ELR (cell line): ENCODE measurements at regions not wholly inside any gene's neighbourhood (a gene's known extent, or its start where the extent isn't known, plus 50 kb on each side); places are given as distances from the start of the nearest gene placed in this dataset.

ENCODE experiments used
- DNase-seq: peaks from one replicate; pipeline ENCODE4 v3.0.0-alpha.2; 2015; ENCODE audit warnings: low read depth

DNA sequence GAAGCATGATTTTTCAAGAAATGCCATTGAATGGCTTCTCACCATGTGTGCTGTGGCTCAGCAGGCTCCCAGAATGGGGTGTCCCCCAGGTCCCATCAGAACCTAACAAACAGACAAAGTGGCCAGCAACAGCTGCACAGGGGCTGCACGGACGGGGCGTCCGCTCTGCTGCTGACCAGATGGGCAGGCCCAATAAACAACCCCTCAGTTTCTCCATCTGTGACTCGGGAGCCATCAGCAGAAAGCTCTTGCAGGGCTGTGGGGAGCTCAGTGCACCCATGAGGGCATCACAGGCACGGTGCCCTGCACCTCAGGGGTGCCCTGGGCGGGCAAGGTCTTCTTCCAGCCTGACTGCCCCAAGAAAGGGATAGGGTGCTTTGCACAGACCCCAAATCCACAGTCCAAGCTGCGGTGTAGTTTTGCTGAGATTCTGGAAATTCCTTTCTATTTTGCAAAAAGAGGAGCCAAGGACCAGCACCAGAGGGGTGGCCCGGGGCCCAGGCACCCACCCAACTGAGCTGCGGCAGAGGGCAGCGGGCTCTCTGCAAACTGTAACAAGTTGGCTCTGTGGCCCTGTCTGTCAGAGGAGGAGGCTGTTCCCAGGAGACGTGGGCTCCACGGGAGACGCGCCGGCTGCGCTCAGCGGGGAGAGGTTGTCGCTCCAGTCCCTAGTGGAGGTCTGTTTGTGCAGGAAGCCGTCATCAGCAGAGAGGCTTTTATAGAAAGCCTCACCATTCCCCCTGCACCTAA lies 138.7 kb upstream of the PPP1R26 start:
- DNase-seq: no peak

DNA sequence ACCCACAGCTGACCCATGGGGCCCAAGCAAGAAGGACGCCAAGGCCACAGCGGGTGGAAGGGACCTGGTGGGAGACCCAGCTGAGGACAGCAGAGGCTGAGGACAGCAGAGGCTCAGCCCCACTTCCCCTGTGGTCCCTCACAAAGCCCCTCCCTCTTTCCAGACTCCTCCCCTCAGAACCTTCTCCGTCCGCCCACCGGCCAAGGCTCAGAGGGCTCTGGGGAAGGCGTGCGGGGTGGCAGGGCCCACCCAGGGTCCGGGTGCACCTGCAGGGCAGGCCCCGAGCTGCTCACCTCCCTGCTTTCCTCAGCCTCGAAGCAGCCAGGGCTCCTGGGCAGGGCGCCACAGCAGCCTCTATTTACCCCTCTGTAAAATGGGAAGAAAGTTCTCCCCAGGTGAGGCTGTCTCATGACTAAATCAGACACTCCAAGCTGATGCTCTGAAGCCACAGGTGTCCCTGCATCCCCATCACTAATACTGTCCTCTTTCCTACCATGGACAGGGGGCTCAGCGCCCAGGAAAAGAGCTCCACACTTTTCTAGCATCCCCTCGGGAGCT lies 137.9 kb upstream of the PPP1R26 start:
- no peak for DNase-seq

DNA sequence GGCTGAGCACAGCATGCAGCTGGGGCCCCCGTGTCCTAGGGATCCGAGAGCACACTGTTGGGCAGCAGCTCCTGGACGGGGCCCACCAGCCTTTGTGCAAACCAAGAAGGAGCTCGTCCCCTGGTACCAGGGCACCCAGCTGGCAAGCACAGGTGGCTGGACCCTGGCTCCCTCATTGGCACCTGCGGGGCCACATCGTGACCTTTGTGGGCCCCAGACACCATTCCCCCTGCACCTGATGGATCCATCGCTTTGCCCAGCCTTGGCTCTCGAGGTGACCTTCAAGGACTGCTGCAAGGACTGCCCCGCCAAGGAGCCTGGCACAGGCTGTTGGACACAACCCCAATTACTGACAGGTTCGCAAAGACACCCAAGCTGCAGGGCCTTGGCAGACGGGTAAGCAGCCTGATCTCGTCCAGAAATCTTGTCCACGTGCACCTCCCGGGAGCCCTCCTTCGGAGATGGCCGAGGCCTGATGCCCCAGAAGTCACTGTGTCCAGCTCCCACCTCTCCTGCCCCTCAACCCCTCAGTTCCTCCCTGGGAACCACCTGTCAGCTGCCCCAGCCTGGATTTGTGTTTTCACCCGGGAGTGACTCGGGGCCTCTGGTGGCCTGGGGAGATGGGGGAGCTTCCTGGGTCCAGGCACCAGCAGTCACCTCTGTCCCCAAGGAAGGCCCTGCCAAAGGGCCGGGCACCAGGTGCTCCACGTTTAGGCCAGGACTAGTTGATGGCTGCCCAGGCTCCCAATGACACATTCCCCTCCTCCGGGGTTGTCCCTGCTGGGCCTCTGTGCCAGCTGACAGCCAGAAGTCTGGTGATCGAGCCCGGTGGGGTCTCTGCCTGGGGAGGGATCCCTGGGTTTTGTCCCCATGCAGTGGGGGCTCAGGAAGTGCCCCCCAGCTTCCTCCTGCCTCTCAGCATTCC lies 137.1 kb upstream of the PPP1R26 start:
- DNase-seq: no peak

DNA sequence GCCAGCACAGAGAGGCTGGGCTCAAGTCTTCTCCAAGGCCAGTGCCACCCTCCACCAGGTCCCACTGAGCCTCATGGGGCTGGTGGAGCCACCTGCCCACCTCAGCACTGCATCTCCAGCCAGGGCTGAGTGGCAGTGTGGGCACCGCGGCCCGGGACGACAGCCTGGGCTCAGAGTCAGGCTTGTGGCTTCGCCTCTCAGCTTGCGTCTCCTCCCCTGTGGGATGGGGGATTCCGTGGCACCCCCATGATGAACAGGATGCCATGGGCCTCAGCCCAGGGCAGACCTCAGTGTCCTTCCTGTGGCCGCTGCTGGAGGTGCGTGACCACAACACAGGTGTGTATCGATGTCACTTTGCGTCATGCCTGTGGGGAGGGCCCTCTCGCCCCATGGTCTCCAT lies 136.4 kb upstream of the PPP1R26 start:
- DNase-seq: no peak

DNA sequence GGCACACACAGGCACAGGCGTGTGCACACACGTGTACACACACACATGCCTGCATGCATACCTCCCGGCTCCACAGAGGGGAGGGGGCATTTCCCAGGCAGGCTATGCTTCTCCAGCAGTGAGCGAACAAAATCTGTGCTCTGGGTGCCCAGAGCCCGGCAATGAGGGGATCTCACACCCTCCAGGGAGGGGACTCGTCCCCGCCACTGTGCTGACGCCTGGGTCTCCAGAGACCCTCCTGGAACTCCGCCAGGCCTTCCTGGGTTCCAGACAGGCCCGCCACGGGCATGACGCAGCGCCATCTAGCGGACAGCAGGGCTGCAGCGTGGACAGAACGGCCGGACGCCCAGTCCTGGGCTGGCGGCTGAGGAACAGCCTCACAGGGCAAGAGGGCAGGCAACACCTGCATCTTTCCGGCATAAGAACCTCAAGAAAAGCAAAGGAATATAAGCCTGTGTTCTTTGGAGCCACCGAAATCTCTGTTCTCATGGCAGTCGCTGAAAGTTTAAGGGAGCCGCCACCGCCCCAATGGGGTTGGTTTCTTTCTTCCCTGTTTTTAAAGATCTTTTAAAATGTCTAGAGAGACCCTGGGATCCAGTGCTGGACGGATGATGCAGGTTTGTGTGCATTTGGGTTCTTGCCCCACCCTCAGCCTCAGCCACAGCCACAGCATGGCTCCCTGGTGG lies 135.6 kb upstream of the PPP1R26 start:
- DNase-seq: peak; percentile 12

DNA sequence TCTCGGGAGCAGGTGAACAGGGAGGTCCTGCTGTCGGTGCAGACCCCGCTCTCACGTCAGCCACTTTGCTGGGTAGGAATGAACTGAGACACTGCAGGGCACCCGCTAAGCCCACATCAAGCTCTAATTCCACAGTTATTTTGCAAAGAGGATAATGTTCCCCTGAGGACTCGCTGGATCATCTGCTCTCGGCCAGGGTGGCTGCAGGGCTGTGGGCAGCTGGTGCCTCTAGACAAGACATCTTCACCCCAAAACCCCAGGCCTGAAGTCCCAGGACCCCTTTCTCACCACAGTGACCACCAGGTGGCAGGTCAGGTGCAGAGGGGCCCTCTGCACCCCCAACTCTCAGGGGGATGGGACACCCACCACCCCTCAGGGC lies 135.1 kb upstream of the PPP1R26 start:
- no peak for DNase-seq

DNA sequence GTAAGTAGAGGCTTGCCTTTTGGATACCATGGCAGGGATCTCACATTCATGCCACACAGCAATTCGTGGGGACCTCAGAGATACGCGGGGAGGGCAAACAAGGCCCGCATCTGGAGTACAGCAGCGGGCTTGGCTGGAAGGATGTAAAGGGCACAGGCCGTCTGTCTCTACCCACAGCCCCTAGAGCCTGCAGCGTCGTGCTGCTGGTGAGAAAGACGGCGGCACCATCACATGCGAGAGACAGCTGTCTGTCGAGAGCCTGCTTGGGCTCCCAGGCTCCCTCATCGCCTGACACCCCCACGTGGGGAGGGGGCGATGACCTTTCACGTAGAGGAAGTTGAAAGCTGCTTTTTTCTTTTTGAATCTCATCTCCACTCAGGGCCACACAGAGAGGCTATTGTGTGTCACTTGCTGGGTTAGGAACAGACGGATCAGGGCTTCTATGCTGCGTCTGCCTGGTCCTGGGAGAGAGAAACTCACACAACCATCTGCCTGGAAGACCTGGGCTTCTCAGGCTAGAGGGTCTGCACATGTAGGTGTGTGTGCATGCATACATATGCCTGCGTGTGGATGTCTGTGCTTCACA lies 134.6 kb upstream of the PPP1R26 start:
- DNase-seq: no peak

DNA sequence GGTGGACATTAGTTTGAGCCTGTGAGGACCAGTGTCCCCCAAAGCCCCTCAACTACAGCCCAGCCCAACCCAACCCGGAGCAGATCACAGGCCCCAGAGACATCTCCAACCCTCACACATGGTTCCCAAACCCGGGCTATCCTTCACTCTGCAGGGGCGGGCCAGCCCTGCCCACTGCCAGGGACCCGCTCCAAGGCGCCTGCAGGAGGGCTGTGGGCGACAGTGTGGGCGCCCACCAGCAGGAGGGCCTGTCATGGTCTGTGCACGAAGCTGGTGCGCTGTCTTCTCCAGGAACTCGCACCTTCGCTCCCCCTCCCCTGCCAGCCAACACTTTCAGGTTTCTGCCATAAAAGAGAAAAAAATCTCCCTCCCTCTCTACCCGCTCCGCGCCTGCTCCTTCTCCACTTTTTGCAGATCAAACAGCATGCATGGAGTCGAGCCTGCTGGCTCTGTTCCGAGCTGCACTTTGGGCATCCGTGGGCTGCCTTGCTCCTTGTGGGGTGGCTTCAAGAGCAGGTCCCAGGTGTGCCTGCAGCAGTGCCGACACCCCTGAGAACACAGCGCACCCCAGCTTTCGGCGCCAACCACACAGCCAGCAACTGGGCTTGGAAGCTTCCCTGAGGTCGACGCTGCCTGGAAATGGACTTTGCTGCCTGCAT lies 133.7 kb upstream of the PPP1R26 start:
- DNase-seq: no peak

DNA sequence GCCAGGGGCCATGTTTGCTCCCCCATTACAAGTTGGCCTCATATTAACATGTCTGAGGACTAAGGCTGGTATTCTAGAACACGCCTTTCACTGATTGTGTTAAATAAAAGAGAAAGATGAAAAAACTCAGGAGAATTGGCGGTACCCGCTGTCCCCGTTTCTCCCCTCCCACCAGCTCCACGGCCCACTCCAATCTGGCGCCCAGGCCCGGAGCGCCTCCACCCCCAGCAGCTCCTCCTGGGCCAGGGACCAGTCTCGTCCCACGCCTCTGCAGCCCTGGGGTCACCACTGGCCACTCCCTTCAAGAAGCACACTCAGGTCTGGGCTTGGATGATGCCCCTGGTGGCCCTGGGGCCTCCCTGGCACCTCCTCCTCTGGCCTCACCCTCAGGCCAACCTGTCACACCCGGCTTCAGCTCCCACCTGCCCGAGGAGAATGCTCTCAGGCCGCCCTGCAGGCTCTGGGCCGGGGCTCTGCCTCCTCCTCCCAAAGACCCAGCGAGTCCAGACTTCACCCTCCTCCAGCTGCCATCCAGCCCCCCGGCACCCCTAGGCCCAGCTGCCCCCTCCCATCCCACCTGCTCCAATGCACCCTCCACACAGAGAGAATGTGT lies 133.0 kb upstream of the PPP1R26 start:
- no peak for DNase-seq

DNA sequence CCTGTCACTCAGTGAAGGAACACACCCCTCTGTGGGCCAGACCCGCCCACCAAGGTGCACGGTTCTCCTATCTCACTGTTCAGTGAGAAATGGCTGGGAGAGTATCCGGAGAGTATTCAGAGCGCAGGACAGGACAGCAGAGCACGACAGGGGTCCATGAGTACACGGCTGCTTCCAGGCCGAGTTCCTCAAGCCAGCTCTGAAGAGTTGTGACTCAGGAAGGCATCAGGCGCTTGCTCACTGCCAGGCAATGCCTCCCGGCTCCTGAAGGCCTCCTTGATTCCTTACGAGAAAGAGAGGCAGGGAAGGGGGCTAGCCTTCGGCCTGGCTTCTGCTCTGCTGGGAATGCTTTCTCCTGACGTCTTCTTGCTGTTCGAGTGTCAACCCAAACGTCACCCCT lies 132.1 kb upstream of the PPP1R26 start:
- peak; percentile 14 for DNase-seq

DNA sequence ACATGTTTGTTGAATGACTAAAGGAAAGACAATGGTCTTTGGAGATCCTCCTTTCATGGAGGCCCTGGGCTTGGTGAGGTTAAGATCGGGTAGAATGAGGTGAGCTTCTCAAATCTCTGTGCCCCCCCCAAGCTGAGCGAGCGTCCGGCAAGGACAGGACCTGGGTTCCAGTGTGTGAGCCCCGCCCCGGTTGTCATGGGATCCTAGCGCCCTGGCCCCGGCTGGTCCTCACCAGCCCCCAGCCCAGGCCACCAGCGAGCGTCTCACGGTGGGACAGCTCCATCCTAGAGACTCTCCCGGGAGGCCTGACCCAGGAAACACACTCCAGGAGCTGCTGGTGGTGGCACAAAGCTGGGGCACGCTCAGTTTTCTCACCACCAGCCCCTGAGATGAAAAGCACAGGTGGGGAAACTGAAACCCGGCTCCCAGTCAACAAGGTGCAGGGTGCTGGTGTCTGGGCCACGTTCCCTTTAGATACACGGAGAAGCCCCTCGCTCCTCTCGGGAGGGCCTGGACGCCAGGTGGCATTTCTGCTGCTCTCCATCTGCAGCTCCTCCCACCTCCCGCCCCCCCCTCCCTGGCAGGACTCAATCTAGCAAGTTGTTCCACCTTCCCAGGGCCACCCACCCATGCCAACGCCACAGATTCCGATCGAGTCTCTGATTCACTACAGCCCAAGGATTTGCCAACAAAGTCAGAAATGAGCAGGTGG lies 131.3 kb upstream of the PPP1R26 start:
- no peak for DNase-seq

DNA sequence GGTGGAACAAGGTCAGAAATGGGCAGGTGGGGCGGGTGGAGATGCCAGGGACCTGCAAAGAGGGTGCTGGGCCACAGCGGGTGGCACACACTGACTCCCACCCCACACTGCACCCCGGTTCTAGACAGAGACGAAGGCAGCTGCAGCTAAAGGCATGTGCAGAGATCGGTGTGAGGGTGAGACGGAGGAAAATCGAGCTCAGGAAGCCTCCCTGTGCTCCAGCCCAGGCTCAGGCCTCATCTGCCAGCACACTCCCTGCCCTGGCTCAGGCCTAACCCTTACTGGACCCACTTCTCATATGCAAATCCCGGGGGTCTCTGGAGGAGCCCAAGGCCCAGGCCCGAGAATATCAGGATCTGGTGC lies 130.8 kb upstream of the PPP1R26 start:
- DNase-seq: no peak

DNA sequence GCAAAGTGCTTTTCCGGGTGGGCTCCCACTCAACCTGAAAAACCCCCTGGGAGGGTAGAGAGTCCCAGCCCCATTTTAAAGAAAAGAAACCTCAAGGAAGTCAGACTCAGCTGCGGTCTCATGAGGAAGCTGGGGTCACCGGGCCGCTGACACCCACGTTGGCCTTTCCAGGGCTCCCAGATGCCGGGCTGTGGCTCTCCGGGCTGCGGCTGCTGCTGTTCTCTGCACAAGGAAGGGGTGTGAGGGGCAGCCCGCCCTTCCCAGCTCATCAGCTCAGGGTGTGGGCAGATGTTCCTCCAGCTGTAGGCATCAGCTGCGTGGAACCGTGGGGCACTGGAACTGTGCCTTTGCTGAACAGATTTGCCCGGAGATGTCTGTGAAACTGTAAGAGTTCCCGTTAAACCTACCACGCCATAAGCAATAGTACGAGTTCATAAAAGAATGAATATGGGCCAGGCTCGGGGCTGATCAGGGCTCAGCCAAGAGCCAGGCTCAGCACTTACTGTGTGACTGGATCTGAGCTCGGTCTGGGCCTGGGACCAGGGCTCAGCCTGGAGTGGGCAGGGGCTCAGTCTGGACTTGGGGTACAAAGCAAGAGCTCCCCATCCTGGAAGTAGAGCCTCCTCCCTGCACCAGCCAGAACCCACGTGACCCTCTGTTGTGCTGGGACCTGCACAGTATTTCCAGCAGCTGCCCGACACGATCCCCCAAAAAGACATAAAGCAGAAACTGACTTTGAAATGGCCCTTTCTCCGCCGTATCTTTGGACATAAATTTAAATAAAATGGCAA lies 130.2 kb upstream of the PPP1R26 start:
- no peak for DNase-seq

DNA sequence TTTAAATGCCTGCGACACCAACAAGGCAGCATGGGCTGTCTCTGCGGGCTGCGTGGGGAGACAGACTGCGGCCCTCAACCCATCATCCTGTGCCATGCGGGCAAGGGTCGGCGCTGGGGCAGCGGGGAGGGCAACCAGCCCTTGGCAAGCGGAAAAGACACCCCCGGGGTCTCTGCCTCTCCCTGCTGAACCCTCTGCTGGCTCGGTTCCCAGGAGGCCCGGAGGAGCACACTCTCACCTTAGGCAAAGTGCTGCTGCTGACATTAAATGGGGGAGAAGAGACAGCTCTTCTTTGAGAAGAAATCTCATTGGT lies 129.6 kb upstream of the PPP1R26 start:
- DNase-seq: no peak

DNA sequence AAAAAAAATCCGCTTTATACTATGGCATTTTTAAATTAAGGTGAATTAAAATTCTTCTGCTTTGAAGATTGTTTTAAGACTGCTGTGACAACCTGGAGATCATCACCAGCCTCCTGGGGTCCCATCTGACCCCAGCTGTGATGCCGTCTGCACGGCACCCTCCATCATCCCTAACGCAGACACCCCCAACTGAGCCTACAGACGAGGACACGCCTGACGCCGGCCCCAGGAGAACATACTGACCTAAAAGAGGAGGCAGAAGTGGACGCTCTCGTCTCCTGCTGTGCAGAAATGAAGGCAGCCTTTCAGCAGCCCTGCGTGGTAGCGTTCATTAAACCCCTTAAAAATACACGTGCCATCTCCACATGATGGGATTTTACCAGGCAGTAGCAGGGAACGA lies 125.6 kb upstream of the PPP1R26 start:
- DNase-seq: no peak

DNA sequence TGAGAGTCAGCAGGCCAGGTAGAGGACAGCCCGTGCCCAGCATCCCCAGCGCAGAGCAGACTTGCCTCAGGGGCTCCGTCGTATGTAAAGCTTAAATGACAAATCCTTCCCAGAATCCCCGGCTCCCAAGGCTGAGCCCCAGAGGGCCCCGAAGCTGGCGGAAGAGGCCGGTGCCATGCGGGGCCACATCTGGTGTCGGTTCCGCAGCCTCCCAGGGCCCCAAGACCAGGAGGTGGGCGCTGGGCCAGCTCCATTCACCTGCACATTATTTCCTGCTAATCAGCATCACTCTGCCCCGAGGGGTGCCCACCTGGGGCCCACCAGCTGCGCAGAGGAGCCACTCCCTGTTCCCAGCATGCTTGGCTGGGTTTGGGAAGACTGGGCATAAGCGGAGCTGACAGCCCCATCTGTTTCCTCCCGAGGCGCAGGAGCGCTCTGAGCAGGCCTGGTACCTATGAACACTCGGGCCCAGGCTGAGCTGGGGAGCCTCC lies 124.0 kb upstream of the PPP1R26 start:
- DNase-seq: no peak

DNA sequence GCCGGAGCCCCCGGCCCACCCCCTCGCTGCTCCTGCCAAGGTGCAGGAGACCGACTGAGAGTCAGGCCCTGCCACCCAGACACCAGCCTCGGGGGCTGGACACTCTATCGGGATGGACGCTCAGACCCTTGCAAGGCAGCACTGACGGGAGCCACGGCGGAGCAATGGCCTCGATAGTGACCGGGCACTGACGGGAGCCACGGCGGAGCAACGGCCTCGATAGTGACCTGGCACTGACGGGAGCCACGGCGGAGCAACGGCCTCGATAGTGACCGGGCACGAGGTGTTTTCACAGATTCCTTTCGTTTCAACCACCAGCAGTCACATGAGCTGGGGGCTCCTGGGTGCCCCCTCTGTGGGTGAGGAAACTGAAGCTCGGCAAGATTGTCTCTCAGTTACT lies 123.6 kb upstream of the PPP1R26 start:
- no peak for DNase-seq

DNA sequence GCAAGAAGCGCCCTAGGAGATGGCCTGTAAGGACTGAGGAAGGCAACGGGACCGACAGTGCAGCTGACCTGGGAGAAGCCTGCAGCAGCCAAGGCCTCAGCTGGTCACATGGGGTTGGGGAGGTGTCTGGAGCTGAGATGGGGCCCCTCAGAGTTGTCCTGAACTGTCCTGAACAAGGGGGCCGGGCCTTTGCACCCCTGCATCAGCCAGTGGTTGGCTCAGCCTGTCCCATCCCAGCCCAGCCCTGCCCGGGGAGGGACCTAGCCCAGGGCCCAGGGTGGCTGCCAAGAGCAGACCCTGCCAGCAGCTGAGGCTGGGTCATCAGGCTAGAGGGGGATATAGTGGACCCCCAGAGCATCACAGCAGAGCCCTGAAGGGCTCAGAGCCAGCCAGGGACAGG lies 122.8 kb upstream of the PPP1R26 start:
- DNase-seq: no peak

DNA sequence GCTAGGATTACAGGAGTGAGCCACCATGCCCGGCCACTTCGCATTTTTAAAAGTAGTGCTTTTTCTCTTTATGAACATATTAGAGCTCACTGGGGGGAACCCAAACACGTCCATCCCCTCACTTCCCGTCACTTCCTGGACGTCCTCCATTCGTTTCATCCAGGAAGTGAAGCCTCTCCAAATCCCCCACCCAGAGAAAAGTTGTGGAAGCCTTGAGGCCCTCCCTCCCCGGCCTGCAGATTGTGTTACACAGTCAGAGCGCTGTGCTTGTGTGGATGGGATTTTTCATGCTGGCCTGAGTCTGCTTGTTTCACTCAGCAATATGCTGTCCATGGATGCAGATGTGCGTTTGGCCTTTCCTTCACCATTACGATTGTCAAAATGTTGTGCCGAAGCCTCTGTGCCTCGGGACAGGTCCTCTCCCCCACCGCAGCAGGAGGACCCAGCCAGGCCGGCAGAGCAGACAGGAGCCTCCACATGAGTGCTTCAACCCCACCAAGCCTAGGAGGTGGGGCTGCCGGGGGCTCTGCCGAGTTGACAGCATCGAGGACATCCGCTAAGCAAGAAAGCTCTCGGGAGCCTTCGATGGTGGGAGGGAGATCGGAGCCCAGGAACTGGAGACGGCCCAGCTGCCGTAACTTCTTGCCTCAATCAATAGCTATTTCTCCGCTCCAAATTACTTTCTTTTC lies 121.6 kb upstream of the PPP1R26 start:
- no peak for DNase-seq
